NCI-H1694 treated with DMSO at 0.1 percent for 48 hours (cell line): ENCODE measurements at regions not wholly inside any gene's neighbourhood (a gene's known extent, or its start where the extent isn't known, plus 50 kb on each side); places are given as distances from the start of the nearest gene placed in this dataset.

Experiments used
- DNase-seq: peaks from one replicate; lab custom pipeline; 2025; lab: John Stamatoyannopoulos, UW

DNA sequence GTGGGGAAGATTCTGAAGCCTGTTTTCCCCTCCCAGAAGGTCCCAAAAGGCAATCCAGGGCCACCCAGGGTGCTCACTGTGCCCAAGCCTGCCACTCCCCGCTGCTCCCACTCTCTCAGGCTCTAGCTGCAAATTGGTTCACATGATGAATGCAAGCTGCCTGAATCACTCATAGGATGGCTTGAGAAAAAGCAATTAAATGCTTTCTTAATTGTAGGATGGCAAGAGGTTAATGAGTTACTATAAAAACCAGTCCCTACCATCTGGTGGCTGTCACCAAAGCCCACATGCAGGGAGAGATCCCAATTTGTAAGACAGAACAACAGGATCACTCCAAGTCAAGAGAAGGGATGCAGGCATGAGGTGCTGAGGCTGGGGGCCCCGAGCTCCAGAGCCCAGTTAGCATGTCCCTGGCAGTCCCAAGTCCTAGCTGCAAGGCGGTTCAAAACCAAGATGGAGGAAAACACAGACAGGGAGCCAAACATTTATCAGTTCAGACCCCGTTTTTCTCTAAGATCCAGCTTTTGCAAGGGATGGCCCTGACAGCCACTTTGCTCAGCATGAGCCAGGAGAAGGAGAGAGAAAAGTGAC is 207.1 kb downstream of the UACA start:
- peak; percentile 9 for DNase-seq

DNA sequence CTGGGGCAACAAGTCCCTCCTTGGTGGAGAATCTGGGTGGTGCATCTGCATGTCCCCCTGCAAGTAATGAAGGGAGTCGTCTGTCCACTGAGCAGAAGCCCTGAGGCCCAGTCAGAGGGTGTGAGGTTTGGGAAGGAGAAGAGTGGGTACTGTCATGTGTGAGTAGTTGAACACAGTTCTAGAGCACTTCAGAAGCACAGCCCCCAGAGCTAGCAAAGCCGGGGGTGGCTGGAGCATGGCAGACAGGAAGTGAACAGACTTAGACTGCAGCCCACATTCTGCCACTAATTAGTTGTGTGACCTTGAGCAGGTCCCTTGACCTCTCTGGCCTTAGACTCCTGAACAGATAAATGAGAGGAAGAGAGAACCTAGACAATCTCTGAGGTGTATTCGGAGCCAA is 207.6 kb downstream of the UACA start:
- no peak for DNase-seq

DNA sequence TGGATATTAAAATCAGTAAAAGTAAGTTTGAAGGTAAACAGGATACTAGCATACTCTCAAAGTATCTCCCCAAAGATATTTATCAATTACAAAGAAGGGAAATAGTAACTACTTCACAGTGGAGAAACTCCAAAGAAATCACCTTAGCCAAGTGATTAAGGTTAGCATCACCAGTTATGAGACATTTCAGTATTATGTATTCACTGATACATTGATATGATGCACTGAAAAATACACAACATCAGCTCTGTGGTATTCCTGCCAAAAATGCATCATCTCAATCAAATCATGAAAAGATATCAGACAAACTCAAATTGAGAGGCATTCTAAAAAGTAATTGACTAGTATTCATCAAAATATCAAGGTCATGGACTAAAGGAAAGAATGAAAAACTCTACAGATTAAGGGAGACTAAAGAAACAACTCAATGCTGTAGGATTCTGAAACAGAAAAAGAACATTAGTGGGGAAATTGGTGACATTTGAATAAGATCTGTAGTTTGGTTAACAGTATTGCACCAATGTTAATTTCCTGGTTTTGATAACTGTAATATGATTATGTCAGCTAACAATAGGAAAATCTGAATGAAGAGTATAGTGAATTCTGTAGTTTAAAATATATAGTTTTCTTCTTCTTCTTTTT is 215.4 kb downstream of the UACA start:
- no peak for DNase-seq

DNA sequence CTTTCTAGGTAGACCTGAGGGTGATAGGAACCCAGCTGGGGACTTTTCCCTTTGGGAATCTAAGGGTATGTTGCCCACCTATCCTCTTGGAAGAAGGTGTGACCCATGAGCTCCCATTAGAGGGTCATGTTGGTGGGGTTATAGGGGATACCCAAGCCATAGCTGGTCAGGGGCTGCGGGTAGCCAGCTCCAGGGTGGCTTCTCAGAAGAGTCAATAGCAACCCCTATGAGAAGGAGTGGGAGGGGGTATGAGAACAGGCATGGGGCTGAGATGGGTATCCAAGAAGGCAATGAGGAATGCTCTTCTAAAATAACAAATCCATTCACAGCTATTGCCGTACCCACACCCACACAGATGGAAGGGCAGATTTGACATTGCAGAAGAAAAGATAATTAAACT is 217.8 kb downstream of the UACA start:
- no peak for DNase-seq

GRCh38 chr15:70541511-70541910 is 221.8 kb downstream of the UACA start:
- DNase-seq = no peak

GRCh38 chr15:70539912-70540530 is 223.3 kb downstream of the UACA start:
- no peak for DNase-seq

- DNase-seq = no peak
Measured at GRCh38 chr15:70539409-70539808, 223.9 kb downstream of the UACA start.

DNA sequence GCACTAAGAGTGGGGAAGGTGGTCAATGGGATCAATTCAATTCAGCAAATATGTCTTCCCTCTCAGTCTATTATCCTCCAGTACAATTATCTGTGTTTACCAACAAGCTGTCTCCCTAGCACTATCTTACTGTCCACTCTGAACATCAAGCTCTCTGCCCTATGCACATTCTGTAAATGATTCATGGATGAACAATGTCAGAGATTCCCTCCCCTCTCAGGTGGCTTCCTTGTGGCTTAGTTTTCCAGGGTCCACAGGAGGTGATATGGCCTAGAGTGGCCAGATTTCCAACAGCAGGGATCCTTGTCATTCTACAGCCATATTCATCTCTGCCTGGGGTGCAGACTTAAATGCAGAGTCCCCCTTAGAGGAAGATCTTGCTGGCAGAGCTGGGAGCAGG is 225.1 kb downstream of the UACA start:
- no peak for DNase-seq

GRCh38 chr15:70535955-70536338 is 227.4 kb downstream of the UACA start:
- no peak for DNase-seq

DNA sequence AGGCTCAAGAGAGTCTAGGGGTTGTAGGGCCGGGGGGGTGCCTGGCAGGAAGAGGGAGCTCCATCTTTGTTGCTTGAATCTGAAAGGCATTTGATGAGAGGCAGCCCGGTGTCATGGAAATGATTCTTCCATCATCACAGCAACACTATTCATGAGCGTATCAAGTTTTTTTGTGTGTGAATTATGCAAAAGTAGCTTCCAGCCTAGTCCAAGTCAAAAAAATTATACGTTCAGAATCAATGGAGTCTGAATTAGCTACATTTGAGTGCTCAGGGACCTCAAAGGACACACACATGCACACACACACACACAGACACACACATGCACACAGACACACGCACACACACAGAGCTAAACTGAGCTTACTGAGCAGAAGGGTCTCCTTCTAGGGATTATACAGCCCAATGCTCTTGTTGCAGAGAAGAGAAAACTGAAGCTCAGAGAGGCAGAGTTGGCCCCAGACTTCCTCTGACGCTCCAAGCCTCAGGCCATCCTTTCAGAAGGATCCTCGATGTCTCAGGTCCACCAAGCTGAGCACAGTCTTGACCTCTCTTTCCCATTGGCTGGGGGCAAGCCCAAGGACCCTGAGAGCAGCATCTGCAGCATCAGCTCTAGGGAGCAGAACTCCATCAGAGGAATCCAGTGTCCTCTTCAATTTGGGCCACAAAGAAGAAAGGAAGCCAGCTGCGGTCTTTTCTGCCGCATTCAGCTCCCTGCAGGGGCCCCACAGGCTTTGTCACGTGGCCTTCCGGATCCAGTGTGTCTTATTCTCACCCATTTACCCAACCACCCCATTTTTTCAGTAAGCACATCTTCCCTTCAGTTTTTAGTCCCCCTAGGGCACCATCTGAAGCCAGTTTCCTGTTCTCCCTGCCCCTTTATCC is 228.0 kb downstream of the UACA start:
- DNase-seq = no peak

- DNase-seq = no peak
Measured at GRCh38 chr15:70533931-70534742, 229.2 kb downstream of the UACA start.

- no peak for DNase-seq
Measured at GRCh38 chr15:70532531-70533186, 230.7 kb downstream of the UACA start.

GRCh38 chr15:70531576-70531975 is 231.8 kb downstream of the UACA start:
- no peak for DNase-seq

GRCh38 chr15:70530906-70531305 is 232.5 kb downstream of the UACA start:
- DNase-seq = no peak

GRCh38 chr15:70530503-70530902 is 232.9 kb downstream of the UACA start:
- DNase-seq = no peak

DNA sequence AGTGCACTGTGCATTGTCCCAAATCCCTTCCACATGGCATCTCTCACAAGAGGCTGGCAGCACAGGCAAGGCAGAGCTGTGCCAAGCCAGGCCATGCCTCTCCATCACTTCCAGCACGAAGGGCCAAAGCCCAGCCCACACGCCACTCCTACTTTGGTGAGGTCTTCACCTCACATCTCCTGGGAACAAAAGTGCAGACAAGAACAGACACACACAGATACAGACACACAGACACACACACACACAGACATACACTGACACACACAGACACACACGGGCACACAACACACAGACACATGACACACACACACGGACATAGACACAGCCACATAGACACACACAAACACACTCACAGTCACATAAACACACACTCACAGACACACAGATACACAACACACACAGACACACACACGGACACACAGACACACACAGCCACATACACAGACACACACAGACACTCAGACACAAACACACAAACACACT is 233.3 kb downstream of the UACA start:
- DNase-seq = no peak

DNA sequence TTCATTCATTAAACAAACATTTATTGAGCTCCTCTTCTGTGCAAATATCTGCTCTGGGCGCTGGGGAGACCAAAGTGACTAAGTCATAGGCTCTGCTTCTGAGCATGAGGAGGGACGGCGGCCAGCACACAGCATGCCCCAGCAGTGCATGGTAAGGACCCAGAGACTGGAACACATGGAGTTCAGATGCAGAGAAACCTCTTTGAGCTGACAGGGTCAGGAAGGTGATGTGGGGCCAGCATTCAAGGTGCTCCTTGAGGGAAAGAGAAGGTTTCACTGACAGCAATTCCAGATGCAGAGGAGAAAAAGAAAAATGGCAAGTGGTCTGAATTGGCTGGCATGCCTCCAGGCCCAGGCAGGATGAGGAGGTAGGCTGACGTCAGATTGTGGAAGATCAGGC is 234.5 kb downstream of the UACA start:
- no peak for DNase-seq

DNA sequence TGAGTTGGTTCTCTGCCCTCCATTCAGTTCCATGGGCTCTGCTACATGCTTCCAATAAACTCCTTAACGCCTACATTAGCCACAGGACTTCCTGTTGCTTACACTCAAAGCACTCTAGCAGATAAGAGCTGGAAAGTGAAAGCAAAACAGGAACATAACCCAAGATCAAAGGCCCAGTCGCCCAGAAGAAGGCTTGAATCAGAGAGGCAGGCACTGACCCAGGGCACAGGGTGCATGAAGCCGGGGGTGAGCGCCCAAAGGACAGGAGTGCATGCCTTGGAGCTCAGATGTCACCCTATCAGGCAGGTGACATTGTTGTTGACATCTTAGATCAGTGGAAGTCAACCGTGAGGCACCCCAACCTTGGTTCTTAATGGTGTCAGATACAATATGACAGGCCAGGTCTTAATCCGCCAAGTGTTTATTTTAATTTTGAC is 235.1 kb downstream of the UACA start:
- no peak for DNase-seq

- DNase-seq = no peak
Measured at GRCh38 chr15:70526974-70527325, 236.4 kb downstream of the UACA start.

- peak; percentile 44 for DNase-seq
Measured at GRCh38 chr15:70526221-70526973, 237.0 kb downstream of the UACA start.

DNA sequence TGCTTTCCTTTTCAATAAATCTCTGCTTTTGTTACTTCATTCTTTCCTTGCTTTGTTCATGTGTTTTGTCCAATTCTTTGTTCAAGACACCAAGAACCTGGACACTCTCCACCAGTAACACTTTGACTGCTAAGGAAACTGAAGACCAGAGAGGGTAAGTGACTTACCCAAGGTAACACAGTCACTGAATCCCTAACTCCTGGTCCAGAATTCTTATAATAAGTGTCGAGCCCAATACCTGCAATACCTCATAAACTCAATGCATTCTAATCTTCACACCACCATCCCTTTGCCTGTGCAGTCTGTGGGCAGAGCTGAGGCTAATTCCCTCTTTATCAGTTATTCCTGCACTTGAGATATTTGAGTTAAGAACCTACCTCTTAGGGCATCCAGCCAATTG is 237.8 kb downstream of the UACA start:
- no peak for DNase-seq
